ENCODE measurements at regions not wholly inside any gene's neighbourhood (a gene's known extent, or its start where the extent isn't known, plus 50 kb on each side); places are given as distances from the start of the nearest gene placed in this dataset.

- Mint-ChIP-seq H3K4me1 (no peaks in the 10 kb centered on the region), H3K9me3 (peaks cover 2 to 22% (median 10%) of the 10 kb centered on the region in 7 donors), H3K27me3 (no peaks in the 10 kb centered on the region), H3K4me3 (no peak overlapping the region), H3K27ac (no peak overlapping the region), H3K36me3 (no peaks in the 10 kb centered on the region)
- no peak for ATAC-seq (ENCODE audit: low read depth in 2 of 2)
- no peak for DNase-seq
Observed at GRCh38 chr7:153475239-153475638, 577.0 kb upstream of the DPP6 start.

GRCh38 chr7:153476166-153476565 lies 576.0 kb upstream of the DPP6 start:
- H3K9me3 Mint-ChIP-seq, result peaks cover 3 to 21% (median 7%) of the 10 kb centered on the region in 7 donors

GRCh38 chr7:153496257-153496656 lies 555.9 kb upstream of the DPP6 start:
- Mint-ChIP-seq H3K27ac (no peak overlapping the region), H3K4me1 (no peaks in the 10 kb centered on the region), H3K27me3 (no peaks in the 10 kb centered on the region), H3K36me3 (no peaks in the 10 kb centered on the region), H3K4me3 (no peak overlapping the region), H3K9me3 (peaks cover 2 to 35% (median 9%) of the 10 kb centered on the region in 7 donors)
- DNase-seq, result no peak
- no peak for ATAC-seq (ENCODE audit: low read depth in 2 of 2)

More at GRCh38 chr7:153476166-153476565, 576.0 kb upstream of the DPP6 start:
- Mint-ChIP-seq H3K4me1 (no peaks in the 10 kb centered on the region), H3K36me3 (no peaks in the 10 kb centered on the region), H3K4me3 (no peak overlapping the region), H3K27me3 (no peaks in the 10 kb centered on the region), H3K27ac (no peak overlapping the region)
- DNase-seq (no peak), ATAC-seq (ENCODE audit: low read depth in 2 of 2) (no peak)

- H3K9me3 Mint-ChIP-seq, result peaks cover 2 to 22% (median 8%) of the 10 kb centered on the region in 7 donors
- no peak overlapping the region for H3K27ac Mint-ChIP-seq
- peaks cover 0 to 4% (median 0%) of the 10 kb centered on the region in 3 donors for H3K27me3 Mint-ChIP-seq
- H3K4me1 Mint-ChIP-seq, result no peaks in the 10 kb centered on the region
- no peak for DNase-seq
- no peak overlapping the region for H3K4me3 Mint-ChIP-seq
- no peak for ATAC-seq (ENCODE audit: low read depth in 2 of 2)
- H3K36me3 Mint-ChIP-seq, result peaks cover 0 to 4% of the 10 kb centered on the region in 2 donors
Observed at GRCh38 chr7:153503093-153503492, 549.1 kb upstream of the DPP6 start.

GRCh38 chr7:153504288-153505075 lies 547.7 kb upstream of the DPP6 start:
- DNase-seq, result no peak
- Mint-ChIP-seq H3K36me3 (peaks cover 0 to 4% of the 10 kb centered on the region in 2 donors), H3K4me1 (no peaks in the 10 kb centered on the region), H3K27ac (no peak overlapping the region), H3K4me3 (no peak overlapping the region), H3K9me3 (peaks cover 2 to 24% (median 8%) of the 10 kb centered on the region in 7 donors), H3K27me3 (peaks cover 0 to 4% (median 0%) of the 10 kb centered on the region in 3 donors)
- ATAC-seq (ENCODE audit: low read depth in 2 of 2), result no peak

GRCh38 chr7:153507885-153508284 lies 544.3 kb upstream of the DPP6 start:
- Mint-ChIP-seq H3K4me1 (no peaks in the 10 kb centered on the region), H3K27me3 (no peaks in the 10 kb centered on the region), H3K27ac (no peak overlapping the region), H3K9me3 (peaks cover 2 to 16% (median 5%) of the 10 kb centered on the region in 7 donors), H3K4me3 (no peak overlapping the region), H3K36me3 (no peaks in the 10 kb centered on the region)
- no peak for DNase-seq
- ATAC-seq (ENCODE audit: low read depth in 2 of 2), result no peak

- Mint-ChIP-seq H3K36me3 (no peaks in the 10 kb centered on the region), H3K27me3 (no peaks in the 10 kb centered on the region), H3K4me3 (no peak overlapping the region), H3K4me1 (no peaks in the 10 kb centered on the region), H3K27ac (no peak overlapping the region), H3K9me3 (peaks cover 0 to 18% (median 5%) of the 10 kb centered on the region in 7 donors)
- ATAC-seq (ENCODE audit: low read depth in 2 of 2) (no peak), DNase-seq (no peak)
Observed at GRCh38 chr7:153509768-153510167, 542.4 kb upstream of the DPP6 start.

- ATAC-seq (ENCODE audit: low read depth in 2 of 2) (no peak), DNase-seq (no peak)
- Mint-ChIP-seq H3K9me3 (peaks cover 1 to 20% (median 7%) of the 10 kb centered on the region in 7 donors), H3K36me3 (no peaks in the 10 kb centered on the region), H3K27me3 (no peaks in the 10 kb centered on the region), H3K4me1 (no peaks in the 10 kb centered on the region), H3K27ac (no peak overlapping the region), H3K4me3 (no peak overlapping the region)
Observed at GRCh38 chr7:153510674-153511073, 541.5 kb upstream of the DPP6 start.

- Mint-ChIP-seq H3K9me3 (peaks cover 1 to 29% (median 8%) of the 10 kb centered on the region in 7 donors), H3K36me3 (no peaks in the 10 kb centered on the region), H3K27ac (no peak overlapping the region), H3K27me3 (no peaks in the 10 kb centered on the region), H3K4me1 (no peaks in the 10 kb centered on the region), H3K4me3 (no peak overlapping the region)
- ATAC-seq (ENCODE audit: low read depth in 2 of 2) (no peak), DNase-seq (no peak)
Observed at GRCh38 chr7:153514032-153514431, 538.2 kb upstream of the DPP6 start.

- Mint-ChIP-seq H3K4me3 (no peak overlapping the region), H3K4me1 (no peaks in the 10 kb centered on the region), H3K27me3 (no peaks in the 10 kb centered on the region), H3K36me3 (no peaks in the 10 kb centered on the region), H3K27ac (no peak overlapping the region), H3K9me3 (peaks cover 5 to 29% (median 14%) of the 10 kb centered on the region in 7 donors)
- no peak for ATAC-seq (ENCODE audit: low read depth in 2 of 2)
- DNase-seq, result no peak
Observed at GRCh38 chr7:153515359-153515758, 536.8 kb upstream of the DPP6 start.

- ATAC-seq (ENCODE audit: low read depth in 2 of 2) (no peak), DNase-seq (no peak)
- H3K27me3 Mint-ChIP-seq, result no peaks in the 10 kb centered on the region
- H3K9me3 Mint-ChIP-seq, result peaks cover 5 to 26% (median 10%) of the 10 kb centered on the region in 7 donors
- H3K36me3 Mint-ChIP-seq, result no peaks in the 10 kb centered on the region
- H3K4me1 Mint-ChIP-seq, result no peaks in the 10 kb centered on the region
- H3K27ac Mint-ChIP-seq, result no peak overlapping the region
- no peak overlapping the region for H3K4me3 Mint-ChIP-seq
Observed at GRCh38 chr7:153518201-153518984, 533.8 kb upstream of the DPP6 start.

- Mint-ChIP-seq H3K36me3 (no peaks in the 10 kb centered on the region), H3K4me3 (no peak overlapping the region), H3K9me3 (peaks cover 2 to 18% (median 10%) of the 10 kb centered on the region in 7 donors), H3K27ac (no peak overlapping the region), H3K27me3 (no peaks in the 10 kb centered on the region), H3K4me1 (no peaks in the 10 kb centered on the region)
- no peak for ATAC-seq (ENCODE audit: low read depth in 2 of 2)
- DNase-seq, result no peak
Observed at GRCh38 chr7:153521370-153521769, 530.8 kb upstream of the DPP6 start.

- H3K4me1 Mint-ChIP-seq, result no peaks in the 10 kb centered on the region
- H3K27me3 Mint-ChIP-seq, result no peaks in the 10 kb centered on the region
- H3K27ac Mint-ChIP-seq, result no peak overlapping the region
- peaks cover 2 to 19% (median 12%) of the 10 kb centered on the region in 7 donors for H3K9me3 Mint-ChIP-seq
- no peaks in the 10 kb centered on the region for H3K36me3 Mint-ChIP-seq
- DNase-seq, result no peak
- ATAC-seq (ENCODE audit: low read depth in 2 of 2), result no peak
- no peak overlapping the region for H3K4me3 Mint-ChIP-seq
Observed at GRCh38 chr7:153522261-153522660, 529.9 kb upstream of the DPP6 start.

All from naive B cell (primary cell).